Gastroesophageal sphincter (tissue), 4 donors: ENCODE measurements at regions not wholly inside any gene's neighbourhood (a gene's known extent, or its start where the extent isn't known, plus 50 kb on each side); places are given as distances from the start of the nearest gene placed in this dataset.
A peak's percentile ranks its signal among the peaks of the same experiment; 100 is the strongest.

Experiments
- ATAC-seq: fragments of 150-250 bp; one replicate; pipeline ENCODE4 v1.9.1; 2016; ENCODE audit warnings: mild to moderate bottlenecking, moderate library complexity
- H3K27ac ChIP-seq, 4 donors: fragments of 200-600 bp; sonication (generic) in 3 of 4; 1 replicate in 3 of 4; 2 replicates in 1 of 4; pipeline ENCODE4 v1.5.1; 2016 to 2019
- H3K27me3 ChIP-seq: fragments of 200-600 bp; sonication (generic); one replicate; pipeline ENCODE4 v1.5.1; 2019
- H3K36me3 ChIP-seq, 2 donors: fragments of 200-600 bp; sonication (generic); one replicate each; pipeline ENCODE4 v1.5.1; 2019; ENCODE audit warnings: control low read depth in 1 of 2
- H3K4me1 ChIP-seq, 3 donors: fragments of 200-600 bp; sonication (generic); 1 replicate in 2 of 3; 2 replicates in 1 of 3; pipeline ENCODE4 v1.5.1; 2016 to 2019; ENCODE audit warnings: control low read depth in 2 of 3
- H3K4me3 ChIP-seq, 2 donors: fragments of 200-600 bp; sonication (generic); one replicate each; pipeline ENCODE4 v1.5.1; 2019; ENCODE audit warnings: mild to moderate bottlenecking in 1 of 2, moderate library complexity in 1 of 2
- H3K9me3 ChIP-seq, 3 donors: fragments of 200-600 bp; sonication (generic); one replicate each; pipeline ENCODE4 v1.5.1; 2017 to 2019; ENCODE audit warnings: control low read depth in 2 of 3
- CTCF ChIP-seq, 4 experiments: fragments of 200-600 bp in 2 of 4; fragments of 450-650 bp in 2 of 4; sonication (generic) in 1 of 4; IDR thresholded peaks; one replicate each; pipeline ENCODE4 v1.5.1; 2017 to 2019; ENCODE audit warnings: antibody characterized with exemption in 4 of 4, mild to moderate bottlenecking in 2 of 4, moderate library complexity in 2 of 4
- EP300 ChIP-seq: sonication (generic); formaldehyde crosslinking; IDR thresholded peaks from one replicate; pipeline ENCODE4 v1.6.1; 2017; ENCODE audit warnings: antibody characterized with exemption, mild to moderate bottlenecking
- POLR2A ChIP-seq, 2 donors: fragments of 450-650 bp; IDR thresholded peaks; one replicate each; pipeline ENCODE4 v1.6.1; 2017; ENCODE audit warnings: antibody characterized with exemption in 2 of 2, mild to moderate bottlenecking in 2 of 2, moderate library complexity in 1 of 2
- POLR2AphosphoS5 ChIP-seq: sonication (generic); formaldehyde crosslinking; IDR thresholded peaks from one replicate; pipeline ENCODE4 v1.6.1; 2017; ENCODE audit warnings: antibody characterized with exemption
- WGBS, 2 donors: methylation state at CpG; one replicate each; pipeline ENCODE4 v1.1.5; 2018; ENCODE audit warnings: low coverage in 1 of 2; 5-methylcytosine and 5-hydroxymethylcytosine counted together

GRCh38 chr7:96414931-96415292, 93.0 kb upstream of the SLC25A13 start:
- Histone ChIP-seq H3K27ac (no peak overlapping the region), H3K4me1 (no peaks in the 10 kb centered on the region), H3K27me3 (no peaks in the 10 kb centered on the region), H3K36me3 (no peaks in the 10 kb centered on the region), H3K9me3 (no peaks in the 10 kb centered on the region), H3K4me3 (no peak overlapping the region)
- ATAC-seq: no peak
- 20 to 24% methylated on average over 2 of the region's 3 CpGs for WGBS, 2 donors
- TF ChIP-seq POLR2A (IDR thresholded peaks at IDR 0.05) (no peak), EP300 (no peak), CTCF (IDR thresholded peaks at IDR 0.05) (peak in 2 of 4 experiments; percentile 17 to 35), POLR2AphosphoS5 (no peak)

GRCh38 chr7:96410126-96410839, 88.4 kb upstream of the SLC25A13 start:
- ATAC-seq: no peak
- TF ChIP-seq POLR2AphosphoS5: no peak
- no peak for TF ChIP-seq EP300
- no peak for TF ChIP-seq CTCF (IDR thresholded peaks at IDR 0.05)
- TF ChIP-seq POLR2A (IDR thresholded peaks at IDR 0.05): no peak
- Histone ChIP-seq H3K4me3 (no peak overlapping the region), H3K36me3 (no peaks in the 10 kb centered on the region), H3K9me3 (no peaks in the 10 kb centered on the region), H3K27ac (no peak overlapping the region), H3K4me1 (no peaks in the 10 kb centered on the region), H3K27me3 (no peaks in the 10 kb centered on the region)
- WGBS, 2 donors: 43 to 51% methylated on average over 5 to 6 of the region's 6 CpGs

- Histone ChIP-seq H3K27ac (no peak overlapping the region), H3K4me1 (no peaks in the 10 kb centered on the region), H3K9me3 (no peaks in the 10 kb centered on the region), H3K27me3 (no peaks in the 10 kb centered on the region), H3K36me3 (no peaks in the 10 kb centered on the region), H3K4me3 (no peak overlapping the region)
- TF ChIP-seq EP300: no peak
- TF ChIP-seq POLR2AphosphoS5: no peak
- TF ChIP-seq POLR2A (IDR thresholded peaks at IDR 0.05): no peak
- no peak for TF ChIP-seq CTCF (IDR thresholded peaks at IDR 0.05)
- ATAC-seq: no peak
- WGBS, 2 donors: 87 to 88% methylated on average over 2 to 3 of the region's 9 CpGs
Measured at GRCh38 chr7:96408881-96409280, 87.0 kb upstream of the SLC25A13 start.

GRCh38 chr7:96407427-96407826, 85.5 kb upstream of the SLC25A13 start:
- Histone ChIP-seq H3K4me3 (no peak overlapping the region), H3K36me3 (no peaks in the 10 kb centered on the region), H3K27ac (no peak overlapping the region), H3K9me3 (no peaks in the 10 kb centered on the region), H3K27me3 (no peaks in the 10 kb centered on the region), H3K4me1 (no peaks in the 10 kb centered on the region)
- no peak for ATAC-seq
- TF ChIP-seq CTCF (IDR thresholded peaks at IDR 0.05) (no peak), POLR2A (IDR thresholded peaks at IDR 0.05) (no peak), POLR2AphosphoS5 (no peak), EP300 (no peak)

GRCh38 chr7:96402913-96403312, 81.0 kb upstream of the SLC25A13 start:
- WGBS, 2 donors: 83% methylated on average over 1 of the region's 1 CpG; no CpG with 5 or more reads in 1 of the 2 donors
- Histone ChIP-seq H3K4me1 (no peaks in the 10 kb centered on the region), H3K4me3 (no peak overlapping the region), H3K27ac (no peak overlapping the region), H3K9me3 (no peaks in the 10 kb centered on the region), H3K36me3 (no peaks in the 10 kb centered on the region), H3K27me3 (no peaks in the 10 kb centered on the region)
- no peak for ATAC-seq
- TF ChIP-seq EP300 (no peak), CTCF (IDR thresholded peaks at IDR 0.05) (no peak), POLR2AphosphoS5 (no peak), POLR2A (IDR thresholded peaks at IDR 0.05) (no peak)
